Panc1 (cell line): ENCODE measurements at regions not wholly inside any gene's neighbourhood (a gene's known extent, or its start where the extent isn't known, plus 50 kb on each side); places are given as distances from the start of the nearest gene placed in this dataset.

Source experiments
- ATAC-seq: fragments of 200-7000 bp; cut with Tn5 transposase; 2 replicates; pipeline ENCODE4 v1.9.1; 2020; ENCODE audit warnings: mild to moderate bottlenecking, moderate library complexity
- BruUV-seq: library from RNA; stranded (reverse); fragments of 400-500 nt; replicated peaks from 2 replicates; lab custom pipeline; 2021; lab: Mats Ljungman, UMichigan
- CTCF ChIA-PET: fragments of 300-600 bp; sonication (Branson Sonifier 250); formaldehyde crosslinking; loops from one replicate; lab custom pipeline; 2022; ENCODE audit warnings: antibody characterized with exemption; lab: Charles Lee
- POLR2A ChIA-PET: fragments of 300-600 bp; sonication (Branson Sonifier 250); formaldehyde crosslinking; loops from one replicate; lab custom pipeline; 2022; ENCODE audit warnings: antibody characterized with exemption; lab: Charles Lee
- DNase-seq: peaks from one replicate; pipeline ENCODE4 v3.0.0-alpha.2; 2010; ENCODE audit warnings: low read depth, low spot score
- H3K27ac ChIP-seq: 2 replicates; pipeline ENCODE4 v1.5.1; 2011; ENCODE audit warnings: mild to moderate bottlenecking, low read length, inconsistent platforms
- H3K27me3 ChIP-seq: fragments of 200-500 bp; sonication (Bioruptor generic); 2 replicates; pipeline ENCODE4 v1.6.0; 2014; ENCODE audit warnings: low read length, inconsistent platforms; ENCODE audit not compliant: control insufficient read depth, insufficient read depth
- H3K36me3 ChIP-seq: fragments of 200-500 bp; sonication (Bioruptor generic); 2 replicates; pipeline ENCODE4 v1.5.1; 2014; ENCODE audit warnings: inconsistent platforms, mild to moderate bottlenecking, low read length, moderate library complexity; ENCODE audit not compliant: control insufficient read depth, insufficient read depth
- H3K4me1 ChIP-seq: 2 replicates; pipeline ENCODE4 v1.5.1; 2011; ENCODE audit warnings: inconsistent platforms, mild to moderate bottlenecking, low read length, moderate library complexity; ENCODE audit not compliant: control insufficient read depth, insufficient read depth
- H3K4me3 ChIP-seq, 2 experiments: 2 replicates each; pipeline ENCODE4 v1.5.1; 2011 to 2012; ENCODE audit warnings: low read depth in 2 of 2, low read length in 2 of 2, mild to moderate bottlenecking in 2 of 2, inconsistent platforms in 1 of 2, moderate library complexity in 1 of 2
- H3K9me3 ChIP-seq: fragments of 200-500 bp; sonication (Bioruptor generic); 2 replicates; pipeline ENCODE4 v1.5.1; 2014; ENCODE audit warnings: low read depth, mild to moderate bottlenecking, inconsistent platforms, low read length, moderate library complexity; ENCODE audit not compliant: control insufficient read depth, insufficient read depth
- POLR2AphosphoS5 ChIP-seq: IDR thresholded peaks from 2 replicates; pipeline ENCODE4 v1.6.1; 2012; ENCODE audit warnings: mild to moderate bottlenecking, low read depth, low read length, moderate library complexity
- SIN3A ChIP-seq: IDR thresholded peaks from 2 replicates; pipeline ENCODE4 v1.6.1; 2012; ENCODE audit warnings: low read depth, mild to moderate bottlenecking, low read length, moderate library complexity, borderline replicate concordance; ENCODE audit not compliant: insufficient read depth
- TCF7L2 ChIP-seq: IDR thresholded peaks from 2 replicates; pipeline ENCODE4 v1.6.1; 2011; ENCODE audit warnings: mild to moderate bottlenecking, low read depth, low read length, inconsistent platforms
- in situ Hi-C: cut with HindIII; loops from 2 replicates; pipeline ENCODE4 v1.10.0; 2016; ENCODE audit warnings: low sequenced_read_pairs, low pct_unique_long_range_greater_than_20kb
- intact Hi-C: fragments of 100-400 bp; cut with micrococcal nuclease; formaldehyde crosslinking; loops from one replicate; pipeline ENCODE4 v1.10.0; 2022; ENCODE audit not compliant: unreplicated experiment
- TF ChIP-seq, protein P1 (sequence below), 2 experiments: IDR thresholded peaks; 2 replicates each; pipeline ENCODE4 v1.6.1; 2011 to 2012; ENCODE audit warnings: low read depth in 2 of 2, control low read depth in 1 of 2, low read length in 1 of 2, mild to moderate bottlenecking in 1 of 2, moderate library complexity in 1 of 2; ENCODE audit not compliant: insufficient read depth in 1 of 2
- TF ChIP-seq, protein P2 (sequence below): fragments of 450-650 bp; IDR thresholded peaks from 2 replicates; pipeline ENCODE4 v1.5.1; 2017; ENCODE audit warnings: mild to moderate bottlenecking

DNA sequence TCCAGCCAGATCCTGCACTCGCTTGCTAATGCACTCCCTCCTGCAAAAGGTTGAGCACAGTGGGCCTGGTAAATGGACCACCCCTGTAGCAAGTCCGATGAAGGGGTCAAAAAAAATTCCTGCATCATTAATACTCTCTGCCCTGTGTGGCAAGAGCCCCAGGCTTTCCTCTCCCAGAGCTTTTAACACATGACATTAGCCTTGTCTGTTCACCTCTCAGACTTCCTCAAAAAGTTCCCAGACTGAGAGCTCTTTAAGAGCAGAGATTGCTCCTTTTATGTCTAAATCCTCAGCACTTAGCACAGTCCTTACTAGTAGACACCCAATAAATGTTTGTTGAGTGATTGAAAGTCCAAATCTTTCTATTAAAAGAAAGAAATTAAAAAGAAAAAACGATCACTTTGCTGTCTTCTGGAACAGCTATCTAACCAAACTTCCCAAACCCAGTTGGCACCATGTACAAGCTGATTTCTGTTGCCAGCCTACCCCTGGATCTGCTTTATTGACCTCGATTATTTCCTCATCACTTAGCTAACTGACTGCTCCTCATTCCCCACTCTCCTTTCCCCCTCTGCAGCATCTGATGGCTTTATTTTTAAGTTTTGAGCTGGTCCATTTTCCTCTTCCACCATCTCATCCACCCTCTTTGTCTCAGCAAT lies 209.8 kb downstream of the ENC1 start:
- no peaks in the 10 kb centered on the region for H3K36me3 ChIP-seq
- H3K9me3 ChIP-seq = no peaks in the 10 kb centered on the region
- no peaks in the 10 kb centered on the region for H3K4me1 ChIP-seq
- ATAC-seq = no peak
- H3K27ac ChIP-seq = no peak overlapping the region
- no peak overlapping the region for H3K4me3 ChIP-seq
- CTCF ChIA-PET = no interaction called here
- POLR2A ChIA-PET = no interaction called here
- TF ChIP-seq SIN3A (no peak), TCF7L2 (no peak), POLR2AphosphoS5 (no peak)
- TF ChIP-seq, protein P1, sequence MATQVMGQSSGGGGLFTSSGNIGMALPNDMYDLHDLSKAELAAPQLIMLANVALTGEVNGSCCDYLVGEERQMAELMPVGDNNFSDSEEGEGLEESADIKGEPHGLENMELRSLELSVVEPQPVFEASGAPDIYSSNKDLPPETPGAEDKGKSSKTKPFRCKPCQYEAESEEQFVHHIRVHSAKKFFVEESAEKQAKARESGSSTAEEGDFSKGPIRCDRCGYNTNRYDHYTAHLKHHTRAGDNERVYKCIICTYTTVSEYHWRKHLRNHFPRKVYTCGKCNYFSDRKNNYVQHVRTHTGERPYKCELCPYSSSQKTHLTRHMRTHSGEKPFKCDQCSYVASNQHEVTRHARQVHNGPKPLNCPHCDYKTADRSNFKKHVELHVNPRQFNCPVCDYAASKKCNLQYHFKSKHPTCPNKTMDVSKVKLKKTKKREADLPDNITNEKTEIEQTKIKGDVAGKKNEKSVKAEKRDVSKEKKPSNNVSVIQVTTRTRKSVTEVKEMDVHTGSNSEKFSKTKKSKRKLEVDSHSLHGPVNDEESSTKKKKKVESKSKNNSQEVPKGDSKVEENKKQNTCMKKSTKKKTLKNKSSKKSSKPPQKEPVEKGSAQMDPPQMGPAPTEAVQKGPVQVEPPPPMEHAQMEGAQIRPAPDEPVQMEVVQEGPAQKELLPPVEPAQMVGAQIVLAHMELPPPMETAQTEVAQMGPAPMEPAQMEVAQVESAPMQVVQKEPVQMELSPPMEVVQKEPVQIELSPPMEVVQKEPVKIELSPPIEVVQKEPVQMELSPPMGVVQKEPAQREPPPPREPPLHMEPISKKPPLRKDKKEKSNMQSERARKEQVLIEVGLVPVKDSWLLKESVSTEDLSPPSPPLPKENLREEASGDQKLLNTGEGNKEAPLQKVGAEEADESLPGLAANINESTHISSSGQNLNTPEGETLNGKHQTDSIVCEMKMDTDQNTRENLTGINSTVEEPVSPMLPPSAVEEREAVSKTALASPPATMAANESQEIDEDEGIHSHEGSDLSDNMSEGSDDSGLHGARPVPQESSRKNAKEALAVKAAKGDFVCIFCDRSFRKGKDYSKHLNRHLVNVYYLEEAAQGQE (IDR thresholded peaks at IDR 0.05; ENCODE audit: insufficient read depth in 1 of 2, low read depth in 2 of 2, low read length in 1 of 2) = no peak
- TF ChIP-seq, protein P2, sequence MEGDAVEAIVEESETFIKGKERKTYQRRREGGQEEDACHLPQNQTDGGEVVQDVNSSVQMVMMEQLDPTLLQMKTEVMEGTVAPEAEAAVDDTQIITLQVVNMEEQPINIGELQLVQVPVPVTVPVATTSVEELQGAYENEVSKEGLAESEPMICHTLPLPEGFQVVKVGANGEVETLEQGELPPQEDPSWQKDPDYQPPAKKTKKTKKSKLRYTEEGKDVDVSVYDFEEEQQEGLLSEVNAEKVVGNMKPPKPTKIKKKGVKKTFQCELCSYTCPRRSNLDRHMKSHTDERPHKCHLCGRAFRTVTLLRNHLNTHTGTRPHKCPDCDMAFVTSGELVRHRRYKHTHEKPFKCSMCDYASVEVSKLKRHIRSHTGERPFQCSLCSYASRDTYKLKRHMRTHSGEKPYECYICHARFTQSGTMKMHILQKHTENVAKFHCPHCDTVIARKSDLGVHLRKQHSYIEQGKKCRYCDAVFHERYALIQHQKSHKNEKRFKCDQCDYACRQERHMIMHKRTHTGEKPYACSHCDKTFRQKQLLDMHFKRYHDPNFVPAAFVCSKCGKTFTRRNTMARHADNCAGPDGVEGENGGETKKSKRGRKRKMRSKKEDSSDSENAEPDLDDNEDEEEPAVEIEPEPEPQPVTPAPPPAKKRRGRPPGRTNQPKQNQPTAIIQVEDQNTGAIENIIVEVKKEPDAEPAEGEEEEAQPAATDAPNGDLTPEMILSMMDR = no peak
- in situ Hi-C loops = no loop called here
- BruUV-seq = no TSS peak
- intact Hi-C loops = no loop called here
- DNase-seq = no peak
- no peaks in the 10 kb centered on the region for H3K27me3 ChIP-seq

DNA sequence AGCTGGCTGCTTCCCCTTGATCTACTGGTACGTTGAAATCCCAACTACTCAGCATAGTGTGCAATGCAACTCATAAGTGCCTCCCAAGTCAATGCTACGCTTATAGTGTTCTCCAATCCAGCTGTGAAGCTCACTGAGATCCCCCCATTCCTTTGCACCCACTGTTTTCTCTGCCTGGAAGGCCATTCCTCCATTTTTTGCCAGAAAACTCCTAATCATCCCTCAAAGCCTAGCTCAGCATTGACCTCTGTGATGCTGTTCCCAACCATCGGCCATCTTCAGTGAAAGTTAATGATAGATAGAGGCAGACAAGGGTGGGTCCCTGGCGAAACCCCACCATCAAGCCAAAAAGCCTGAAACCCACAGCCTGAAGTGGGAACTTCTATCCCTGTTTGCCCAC lies 211.0 kb downstream of the ENC1 start:
- TF ChIP-seq SIN3A = no peak
- TF ChIP-seq, protein P1 (IDR thresholded peaks at IDR 0.05; ENCODE audit: insufficient read depth in 1 of 2, low read depth in 2 of 2, low read length in 1 of 2) = no peak
- TF ChIP-seq, protein P2 = no peak
- no peak for TF ChIP-seq TCF7L2
- TF ChIP-seq POLR2AphosphoS5 = no peak
- ChIA-PET POLR2A (no interaction called here), CTCF (no interaction called here)
- in situ Hi-C loops = no loop called here
- Histone ChIP-seq H3K4me3 (no peak overlapping the region), H3K4me1 (no peaks in the 10 kb centered on the region), H3K36me3 (no peaks in the 10 kb centered on the region), H3K27ac (no peak overlapping the region), H3K9me3 (no peaks in the 10 kb centered on the region), H3K27me3 (no peaks in the 10 kb centered on the region)
- no peak for DNase-seq
- ATAC-seq = no peak
- intact Hi-C loops = no loop called here
- no TSS peak for BruUV-seq
